Astrocyte of the cerebellum (primary cell): ENCODE measurements at regions not wholly inside any gene's neighbourhood (a gene's known extent, or its start where the extent isn't known, plus 50 kb on each side); places are given as distances from the start of the nearest gene placed in this dataset.

Experiments
- DNase-seq: peaks from one replicate; pipeline ENCODE4 v3.0.0-alpha.2; 2011; ENCODE audit warnings: low read depth
- H3K4me3 ChIP-seq: 2 replicates; pipeline ENCODE4 v1.5.1; 2011; ENCODE audit warnings: mild to moderate bottlenecking, low read depth, low read length, moderate library complexity
- in situ Hi-C: cut with HindIII; loops from 2 replicates; pipeline ENCODE4 v1.10.0; 2017; ENCODE audit warnings: low sequenced_read_pairs
- TF ChIP-seq, protein P1 (sequence below): IDR thresholded peaks from 2 replicates; pipeline ENCODE4 v1.5.1; 2012; ENCODE audit warnings: low read length, low read depth, moderate library complexity, mild to moderate bottlenecking; ENCODE audit errors: missing control alignments

DNA sequence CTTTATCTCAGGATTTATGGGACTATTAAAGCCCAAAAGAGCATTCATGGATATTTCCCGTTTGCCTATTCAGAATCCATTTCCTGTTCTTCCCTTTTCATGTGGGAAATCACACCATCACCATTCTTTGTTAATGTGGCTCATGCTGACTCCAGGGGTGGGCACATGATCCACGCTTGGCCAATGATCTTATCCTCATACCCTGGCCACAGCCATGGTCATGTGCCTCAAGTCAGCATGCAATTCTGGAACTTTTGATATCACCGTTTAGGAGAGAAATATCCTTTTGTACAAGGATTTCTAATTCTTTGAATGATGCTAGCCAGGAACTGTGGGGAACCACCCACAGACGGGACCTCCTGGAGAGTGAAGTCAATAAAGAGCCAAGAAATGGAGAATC, 272.2 kb downstream of the PRELID2 start:
- peak; percentile 73 for DNase-seq
- in situ Hi-C loops = no loop called here
- no peak overlapping the region for H3K4me3 ChIP-seq
- TF ChIP-seq, protein P1, sequence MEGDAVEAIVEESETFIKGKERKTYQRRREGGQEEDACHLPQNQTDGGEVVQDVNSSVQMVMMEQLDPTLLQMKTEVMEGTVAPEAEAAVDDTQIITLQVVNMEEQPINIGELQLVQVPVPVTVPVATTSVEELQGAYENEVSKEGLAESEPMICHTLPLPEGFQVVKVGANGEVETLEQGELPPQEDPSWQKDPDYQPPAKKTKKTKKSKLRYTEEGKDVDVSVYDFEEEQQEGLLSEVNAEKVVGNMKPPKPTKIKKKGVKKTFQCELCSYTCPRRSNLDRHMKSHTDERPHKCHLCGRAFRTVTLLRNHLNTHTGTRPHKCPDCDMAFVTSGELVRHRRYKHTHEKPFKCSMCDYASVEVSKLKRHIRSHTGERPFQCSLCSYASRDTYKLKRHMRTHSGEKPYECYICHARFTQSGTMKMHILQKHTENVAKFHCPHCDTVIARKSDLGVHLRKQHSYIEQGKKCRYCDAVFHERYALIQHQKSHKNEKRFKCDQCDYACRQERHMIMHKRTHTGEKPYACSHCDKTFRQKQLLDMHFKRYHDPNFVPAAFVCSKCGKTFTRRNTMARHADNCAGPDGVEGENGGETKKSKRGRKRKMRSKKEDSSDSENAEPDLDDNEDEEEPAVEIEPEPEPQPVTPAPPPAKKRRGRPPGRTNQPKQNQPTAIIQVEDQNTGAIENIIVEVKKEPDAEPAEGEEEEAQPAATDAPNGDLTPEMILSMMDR = no peak

DNA sequence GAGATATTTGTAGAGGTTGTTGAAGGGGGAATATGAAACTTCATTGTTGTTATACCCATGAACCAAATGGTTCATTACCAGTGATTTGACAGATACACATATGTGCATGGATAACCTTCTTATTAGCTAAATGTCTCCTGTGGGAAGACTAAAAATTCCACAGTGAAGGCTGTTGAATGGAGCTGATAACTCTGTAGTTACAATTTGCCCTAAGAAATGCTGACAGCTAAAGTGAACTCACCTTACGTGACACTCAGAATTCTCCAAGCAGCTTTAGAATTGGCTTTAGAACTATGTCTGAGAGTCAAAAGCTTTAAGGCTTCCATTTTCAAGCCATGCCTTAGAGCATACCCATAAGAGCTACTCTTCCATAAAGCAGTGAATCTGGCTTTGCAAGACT, 276.9 kb downstream of the PRELID2 start:
- TF ChIP-seq, protein P1 = no peak
- in situ Hi-C loops = loop anchor here (5.0 kb wide), 1 partner anchor 64 kb away; no protein-coding TSS in a partner anchor
- H3K4me3 ChIP-seq = no peak overlapping the region
- DNase-seq = no peak

DNA sequence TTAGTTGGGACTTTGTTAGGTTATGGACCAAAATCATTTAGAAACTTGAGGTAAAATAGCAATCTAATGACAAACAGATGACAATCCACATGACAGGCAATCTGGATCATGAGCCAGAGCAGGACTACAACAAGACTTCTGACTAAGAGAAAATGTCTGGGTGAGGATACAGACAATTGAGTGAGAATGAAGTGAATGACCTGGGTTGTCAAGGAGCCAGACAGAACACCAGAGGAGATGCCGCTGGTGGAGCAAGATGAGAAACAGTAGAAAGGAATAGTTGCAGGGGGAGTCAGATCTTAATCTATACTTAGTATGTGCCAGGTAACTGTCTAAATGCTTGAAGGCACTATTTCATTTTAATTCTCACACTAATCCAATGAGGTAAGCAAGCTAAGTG, 277.8 kb downstream of the PRELID2 start:
- in situ Hi-C loops = loop anchor here (5.0 kb wide), 1 partner anchor 65 kb away; no protein-coding TSS in a partner anchor
- TF ChIP-seq, protein P1 = no peak
- no peak overlapping the region for H3K4me3 ChIP-seq
- DNase-seq = no peak

DNA sequence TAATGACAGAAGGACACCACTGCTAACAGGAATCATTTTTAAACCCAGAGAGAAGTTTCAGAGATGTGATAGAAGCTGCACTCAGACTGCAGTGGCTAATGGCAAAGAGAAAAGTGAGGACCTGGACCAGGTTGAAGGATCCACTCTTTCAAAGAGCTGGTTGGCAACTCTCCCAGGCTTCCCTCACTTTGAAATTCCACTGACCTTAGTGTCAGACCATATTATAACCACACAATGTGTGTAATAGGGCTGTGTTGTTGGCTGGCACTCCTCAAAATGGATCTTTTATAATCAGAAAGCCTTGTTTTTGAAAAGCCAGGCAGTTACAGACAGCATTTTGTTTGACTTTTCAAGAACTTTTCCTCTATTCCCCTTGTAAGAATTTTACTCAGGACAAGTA, 280.7 kb downstream of the PRELID2 start:
- in situ Hi-C loops = no loop called here
- H3K4me3 ChIP-seq = no peak overlapping the region
- TF ChIP-seq, protein P1 = no peak
- peak; percentile 86 for DNase-seq

DNA sequence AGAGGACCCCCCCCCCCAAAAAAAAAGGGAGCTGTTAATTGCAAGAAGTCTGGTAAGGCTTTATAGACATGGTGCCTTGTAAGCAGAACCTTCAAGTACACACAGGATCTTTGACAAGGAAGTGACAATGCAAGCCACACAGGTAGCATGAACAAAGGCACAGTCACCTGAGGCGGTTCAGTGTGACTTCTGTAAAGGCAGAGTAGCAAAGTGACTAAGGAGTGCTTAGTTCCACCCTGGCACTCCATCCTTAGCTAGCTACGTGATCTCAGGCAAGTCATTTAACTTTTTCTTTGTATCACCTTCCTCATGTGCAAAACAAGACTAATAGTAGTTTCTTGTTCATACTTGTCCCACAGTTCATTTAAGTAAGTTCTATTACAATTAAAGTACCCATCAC, 282.0 kb downstream of the PRELID2 start:
- H3K4me3 ChIP-seq = no peak overlapping the region
- DNase-seq = no peak
- TF ChIP-seq, protein P1 = no peak
- in situ Hi-C loops = no loop called here

DNA sequence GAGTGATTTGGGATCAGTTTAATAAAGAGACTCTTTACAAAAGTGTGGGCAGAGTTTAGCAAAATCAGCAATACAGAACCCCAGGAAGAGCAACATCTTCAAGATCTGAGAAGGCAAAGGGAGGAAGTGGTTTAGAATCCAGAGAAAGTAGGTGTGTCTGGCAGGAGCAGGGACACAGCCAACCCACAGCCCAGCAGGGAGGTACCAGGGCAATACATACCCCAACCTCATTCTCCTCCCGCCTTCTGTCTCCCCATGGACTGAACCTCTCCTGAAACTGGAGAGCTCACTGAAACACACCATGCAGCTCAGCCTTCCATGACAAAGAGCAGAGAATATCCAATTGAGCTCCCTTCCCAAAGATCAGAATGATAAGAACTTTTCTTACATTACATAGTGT, 283.4 kb downstream of the PRELID2 start:
- TF ChIP-seq, protein P1 = no peak
- in situ Hi-C loops = no loop called here
- no peak overlapping the region for H3K4me3 ChIP-seq
- DNase-seq = peak; percentile 49

DNA sequence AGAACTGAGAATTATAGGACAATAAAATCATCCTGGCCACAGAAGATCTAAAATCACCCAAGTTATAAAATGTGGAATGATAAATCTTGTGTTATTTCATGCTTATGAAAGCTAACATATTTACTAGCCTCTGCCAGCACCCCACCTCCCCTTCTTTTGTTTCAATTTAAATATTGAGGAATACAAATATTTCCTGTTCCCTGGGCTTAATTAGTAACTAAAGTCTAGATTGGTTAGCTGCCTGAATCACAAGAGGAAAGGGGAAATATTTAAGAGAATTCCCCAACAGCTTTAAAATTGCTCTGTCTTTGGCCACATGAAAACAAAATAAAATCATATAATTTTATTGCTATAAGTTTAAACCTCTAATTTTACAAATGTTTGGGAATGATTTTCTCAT, 287.0 kb downstream of the PRELID2 start:
- TF ChIP-seq, protein P1 = no peak
- no peak overlapping the region for H3K4me3 ChIP-seq
- in situ Hi-C loops = no loop called here
- no peak for DNase-seq
